Keratinocyte (primary cell): ENCODE measurements at regions not wholly inside any gene's neighbourhood (a gene's known extent, or its start where the extent isn't known, plus 50 kb on each side); places are given as distances from the start of the nearest gene placed in this dataset.

Source experiments
- EZH2 ChIP-seq: IDR thresholded peaks from one replicate; pipeline ENCODE4 v1.6.1; 2012; ENCODE audit warnings: inconsistent platforms, mild to moderate bottlenecking, low read length, moderate library complexity
- TF ChIP-seq, protein P1 (sequence below), 3 experiments: IDR thresholded peaks in 1 of 3; conservative IDR thresholded peaks in 1 of 3; optimal IDR thresholded peaks in 1 of 3; 2 replicates in 2 of 3; 3 replicates in 1 of 3; pipeline versions ENCODE3 to v1.5.1; 2011; ENCODE audit warnings: low read length in 3 of 3, mild to moderate bottlenecking in 3 of 3, moderate library complexity in 2 of 3, control low read depth in 1 of 3, inconsistent platforms in 1 of 3; ENCODE audit not compliant: insufficient read depth in 2 of 3; ENCODE audit errors: extremely low read depth in 1 of 3

DNA sequence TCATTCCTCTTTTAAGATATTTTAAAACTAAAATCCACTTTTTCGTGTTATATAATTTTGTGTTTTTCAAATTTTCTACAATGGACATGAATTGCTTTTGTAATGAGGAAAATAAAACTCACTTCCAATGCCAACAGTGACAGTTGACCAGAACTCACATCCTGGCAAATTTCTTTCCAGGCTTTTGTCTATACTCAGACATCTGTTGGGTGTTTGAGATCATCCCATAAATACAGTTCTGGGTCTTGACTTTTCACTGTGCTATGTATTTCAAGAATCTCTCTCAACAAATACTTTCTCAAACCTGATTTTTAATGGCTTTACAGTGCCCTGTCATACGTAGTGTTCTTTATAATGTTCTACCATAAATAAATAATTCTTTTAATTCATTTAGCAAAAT is 57.6 kb downstream of the RPL37A start:
- TF ChIP-seq, protein P1, sequence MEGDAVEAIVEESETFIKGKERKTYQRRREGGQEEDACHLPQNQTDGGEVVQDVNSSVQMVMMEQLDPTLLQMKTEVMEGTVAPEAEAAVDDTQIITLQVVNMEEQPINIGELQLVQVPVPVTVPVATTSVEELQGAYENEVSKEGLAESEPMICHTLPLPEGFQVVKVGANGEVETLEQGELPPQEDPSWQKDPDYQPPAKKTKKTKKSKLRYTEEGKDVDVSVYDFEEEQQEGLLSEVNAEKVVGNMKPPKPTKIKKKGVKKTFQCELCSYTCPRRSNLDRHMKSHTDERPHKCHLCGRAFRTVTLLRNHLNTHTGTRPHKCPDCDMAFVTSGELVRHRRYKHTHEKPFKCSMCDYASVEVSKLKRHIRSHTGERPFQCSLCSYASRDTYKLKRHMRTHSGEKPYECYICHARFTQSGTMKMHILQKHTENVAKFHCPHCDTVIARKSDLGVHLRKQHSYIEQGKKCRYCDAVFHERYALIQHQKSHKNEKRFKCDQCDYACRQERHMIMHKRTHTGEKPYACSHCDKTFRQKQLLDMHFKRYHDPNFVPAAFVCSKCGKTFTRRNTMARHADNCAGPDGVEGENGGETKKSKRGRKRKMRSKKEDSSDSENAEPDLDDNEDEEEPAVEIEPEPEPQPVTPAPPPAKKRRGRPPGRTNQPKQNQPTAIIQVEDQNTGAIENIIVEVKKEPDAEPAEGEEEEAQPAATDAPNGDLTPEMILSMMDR (optimal IDR thresholded peaks at IDR 0.05 in 1 of 3, IDR thresholded peaks at IDR 0.05 in 1 of 3, conservative IDR thresholded peaks at IDR 0.05 in 1 of 3; ENCODE audit: extremely low read depth in 1 of 3, insufficient read depth in 2 of 3, low read length in 3 of 3) = no peak
- TF ChIP-seq EZH2 = no peak
